Naive B cell (primary cell): ENCODE measurements at regions not wholly inside any gene's neighbourhood (a gene's known extent, or its start where the extent isn't known, plus 50 kb on each side); places are given as distances from the start of the nearest gene placed in this dataset.

ENCODE experiments used
- ATAC-seq, 2 donors: fragments of 150-1000 bp; cut with Tn5 transposase; 2 replicates each; pipeline ENCODE4 v1.10.0; 2021; ENCODE audit warnings: low read depth in 2 of 2, mild to moderate bottlenecking in 2 of 2, moderate library complexity in 2 of 2
- DNase-seq: peaks from one replicate; pipeline ENCODE4 v3.0.0; 2022
- H3K27ac Mint-ChIP-seq, 6 donors: one replicate each; pipeline ENCODE4 v1.8.0; 2020 to 2022; ENCODE audit warnings: mild to moderate bottlenecking in 6 of 6, mixed read lengths in 6 of 6, moderate library complexity in 5 of 6, inconsistent platforms in 2 of 6
- H3K27me3 Mint-ChIP-seq, 3 donors: one replicate each; pipeline ENCODE4 v1.8.0; 2021 to 2022; ENCODE audit warnings: mixed read lengths in 3 of 3, mild to moderate bottlenecking in 1 of 3
- H3K36me3 Mint-ChIP-seq, 2 donors: one replicate each; pipeline ENCODE4 v1.8.0; 2020 to 2022; ENCODE audit warnings: mixed read lengths in 2 of 2, inconsistent platforms in 1 of 2, mild to moderate bottlenecking in 1 of 2
- H3K4me1 Mint-ChIP-seq, 3 donors: one replicate each; pipeline ENCODE4 v1.8.0; 2020 to 2022; ENCODE audit warnings: mixed read lengths in 3 of 3, inconsistent platforms in 1 of 3, mild to moderate bottlenecking in 1 of 3, moderate library complexity in 1 of 3
- H3K4me3 Mint-ChIP-seq, 8 donors: one replicate each; pipeline ENCODE4 v1.8.0; 2020 to 2022; ENCODE audit warnings: mild to moderate bottlenecking in 8 of 8, mixed read lengths in 8 of 8, moderate library complexity in 8 of 8, inconsistent platforms in 2 of 8
- H3K9me3 Mint-ChIP-seq, 7 donors: one replicate each; pipeline ENCODE4 v1.8.0; 2020 to 2022; ENCODE audit warnings: mixed read lengths in 7 of 7, mild to moderate bottlenecking in 5 of 7, inconsistent platforms in 2 of 7, moderate library complexity in 1 of 7

DNA sequence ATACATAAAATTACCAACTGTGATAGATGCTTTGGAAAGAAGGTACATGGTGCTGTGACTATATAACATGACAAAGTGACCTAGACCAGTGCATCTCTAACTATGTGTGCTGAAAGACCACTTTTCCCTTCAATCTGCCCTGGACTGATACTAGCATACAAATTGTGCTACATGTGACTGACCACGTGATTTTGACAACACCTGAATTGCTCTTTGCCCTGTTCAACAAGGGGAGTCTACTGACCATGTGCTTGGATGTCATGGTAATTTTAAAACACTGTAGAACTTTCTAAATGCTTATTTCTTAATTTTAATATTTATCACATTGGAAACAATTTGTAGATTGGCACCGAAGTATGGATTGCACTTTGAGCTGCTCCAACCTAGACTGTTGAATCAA lies 142.4 kb downstream of the CAND1 start:
- H3K36me3 Mint-ChIP-seq = peaks cover 0 to 8% of the 10 kb centered on the region in 2 donors
- peaks cover 0 to 13% (median 4%) of the 10 kb centered on the region in 3 donors for H3K27me3 Mint-ChIP-seq
- ATAC-seq = no peak
- H3K9me3 Mint-ChIP-seq = peaks cover 3 to 15% (median 7%) of the 10 kb centered on the region in 7 donors
- peak overlapping the region in 1 of 6 donors; percentile 39 for H3K27ac Mint-ChIP-seq
- H3K4me3 Mint-ChIP-seq = no peak overlapping the region
- DNase-seq = no peak
- H3K4me1 Mint-ChIP-seq = no peaks in the 10 kb centered on the region

- DNase-seq = no peak
- no peak for ATAC-seq
- H3K36me3 Mint-ChIP-seq = peaks cover 0 to 8% of the 10 kb centered on the region in 2 donors
- H3K27ac Mint-ChIP-seq = peak overlapping the region in 2 of 6 donors; percentile 15 to 83
- peaks cover 4 to 16% (median 5%) of the 10 kb centered on the region in 7 donors for H3K9me3 Mint-ChIP-seq
- H3K4me3 Mint-ChIP-seq = no peak overlapping the region
- peaks cover 0 to 4% (median 0%) of the 10 kb centered on the region in 3 donors for H3K27me3 Mint-ChIP-seq
- H3K4me1 Mint-ChIP-seq = no peaks in the 10 kb centered on the region
Observed at GRCh38 chr12:67413577-67413976, 144.4 kb downstream of the CAND1 start.

DNA sequence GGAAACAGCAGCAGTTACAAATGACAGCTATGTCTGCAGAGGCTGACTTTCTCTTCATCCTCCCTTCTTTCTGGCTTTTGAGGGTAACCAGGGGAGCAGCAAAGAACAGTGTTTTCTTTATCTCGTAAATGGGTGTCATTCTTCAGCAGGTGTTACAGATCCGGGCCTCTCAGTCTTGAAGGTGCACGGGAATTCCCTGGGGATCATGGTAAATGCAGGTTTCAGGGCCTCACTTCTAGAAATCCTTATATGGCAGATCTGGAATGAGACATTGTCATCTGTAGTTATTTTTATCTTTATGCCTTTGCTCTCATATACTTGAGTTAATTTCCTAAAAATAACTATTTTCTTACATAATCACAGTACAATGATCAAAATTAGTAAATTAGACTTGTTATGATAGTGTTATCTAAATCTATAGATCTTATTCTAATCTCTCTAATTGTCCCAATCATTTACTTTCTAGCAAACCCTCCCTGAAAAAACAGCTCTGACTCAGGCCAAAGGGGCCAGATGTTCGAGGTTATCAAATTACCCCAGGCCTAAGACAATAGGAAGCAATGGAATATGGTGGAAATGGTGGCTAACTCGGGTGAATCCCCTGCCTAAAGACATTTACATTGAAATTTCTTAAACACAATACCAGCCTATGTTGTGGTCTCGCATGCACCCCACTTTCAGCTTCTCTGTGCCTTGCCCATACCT lies 145.0 kb downstream of the CAND1 start:
- ATAC-seq (no peak), DNase-seq (no peak)
- peak overlapping the region in 2 of 6 donors; percentile 40 for H3K27ac Mint-ChIP-seq
- H3K27me3 Mint-ChIP-seq = no peaks in the 10 kb centered on the region
- peaks cover 2 to 16% (median 5%) of the 10 kb centered on the region in 7 donors for H3K9me3 Mint-ChIP-seq
- H3K36me3 Mint-ChIP-seq = peaks cover 0 to 8% of the 10 kb centered on the region in 2 donors
- no peak overlapping the region for H3K4me3 Mint-ChIP-seq
- H3K4me1 Mint-ChIP-seq = no peaks in the 10 kb centered on the region

- Mint-ChIP-seq H3K27ac (no peak overlapping the region), H3K4me3 (no peak overlapping the region), H3K27me3 (no peaks in the 10 kb centered on the region), H3K36me3 (peaks cover 0 to 8% of the 10 kb centered on the region in 2 donors), H3K4me1 (no peaks in the 10 kb centered on the region), H3K9me3 (peaks cover 2 to 16% (median 5%) of the 10 kb centered on the region in 7 donors)
- ATAC-seq (no peak), DNase-seq (no peak)
Observed at GRCh38 chr12:67415473-67415872, 146.3 kb downstream of the CAND1 start.

DNA sequence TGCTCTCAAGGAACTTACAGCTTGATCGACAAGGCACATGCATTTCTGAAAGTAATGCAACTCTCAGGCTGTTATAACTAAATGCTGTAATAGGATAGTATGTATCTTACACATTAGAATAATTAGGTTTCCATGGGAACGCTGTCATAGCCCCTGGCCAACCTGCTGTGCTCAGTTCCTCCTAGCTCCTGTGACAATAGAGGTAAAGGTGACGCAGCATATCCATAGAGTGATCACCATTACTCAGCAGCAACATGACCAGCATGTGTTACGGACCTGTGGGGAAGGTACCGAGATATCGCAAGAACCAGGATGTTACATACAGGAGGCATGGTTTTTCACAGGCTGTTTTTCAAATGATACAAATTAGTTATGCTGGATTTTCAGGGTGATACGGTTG lies 150.7 kb downstream of the CAND1 start:
- H3K4me1 Mint-ChIP-seq = no peaks in the 10 kb centered on the region
- H3K4me3 Mint-ChIP-seq = no peak overlapping the region
- ATAC-seq (no peak), DNase-seq (no peak)
- no peaks in the 10 kb centered on the region for H3K36me3 Mint-ChIP-seq
- no peak overlapping the region for H3K27ac Mint-ChIP-seq
- H3K9me3 Mint-ChIP-seq = peaks cover 0 to 5% (median 0%) of the 10 kb centered on the region in 7 donors
- no peaks in the 10 kb centered on the region for H3K27me3 Mint-ChIP-seq

- Mint-ChIP-seq H3K4me1 (no peaks in the 10 kb centered on the region), H3K9me3 (peaks cover 0 to 5% (median 0%) of the 10 kb centered on the region in 7 donors), H3K4me3 (no peak overlapping the region), H3K27ac (no peak overlapping the region), H3K27me3 (no peaks in the 10 kb centered on the region), H3K36me3 (no peaks in the 10 kb centered on the region)
- no peak for DNase-seq
- no peak for ATAC-seq
Observed at GRCh38 chr12:67420506-67420905, 151.3 kb downstream of the CAND1 start.

DNA sequence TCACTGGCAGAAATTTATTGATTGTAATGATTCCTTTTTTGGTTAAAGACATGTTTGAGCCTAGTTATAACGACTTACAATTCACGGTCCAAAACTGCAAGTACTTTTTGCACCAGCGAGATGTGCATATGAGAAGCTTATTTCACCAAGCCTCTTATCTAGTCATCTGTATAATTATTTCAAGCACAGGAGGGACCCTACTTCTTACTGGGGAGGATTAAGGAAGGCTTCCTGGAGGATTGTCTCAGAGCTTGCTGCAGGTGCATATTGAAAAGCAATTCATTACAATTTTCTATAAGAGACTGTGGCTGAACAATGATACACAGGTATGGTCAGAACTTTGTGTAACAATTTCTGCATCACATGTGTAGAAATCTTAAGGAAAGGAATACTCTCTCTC lies 152.9 kb downstream of the CAND1 start:
- no peaks in the 10 kb centered on the region for H3K36me3 Mint-ChIP-seq
- H3K27ac Mint-ChIP-seq = no peak overlapping the region
- ATAC-seq = no peak
- DNase-seq = no peak
- H3K4me1 Mint-ChIP-seq = no peaks in the 10 kb centered on the region
- peaks cover 0 to 5% (median 0%) of the 10 kb centered on the region in 7 donors for H3K9me3 Mint-ChIP-seq
- no peak overlapping the region for H3K4me3 Mint-ChIP-seq
- no peaks in the 10 kb centered on the region for H3K27me3 Mint-ChIP-seq

DNA sequence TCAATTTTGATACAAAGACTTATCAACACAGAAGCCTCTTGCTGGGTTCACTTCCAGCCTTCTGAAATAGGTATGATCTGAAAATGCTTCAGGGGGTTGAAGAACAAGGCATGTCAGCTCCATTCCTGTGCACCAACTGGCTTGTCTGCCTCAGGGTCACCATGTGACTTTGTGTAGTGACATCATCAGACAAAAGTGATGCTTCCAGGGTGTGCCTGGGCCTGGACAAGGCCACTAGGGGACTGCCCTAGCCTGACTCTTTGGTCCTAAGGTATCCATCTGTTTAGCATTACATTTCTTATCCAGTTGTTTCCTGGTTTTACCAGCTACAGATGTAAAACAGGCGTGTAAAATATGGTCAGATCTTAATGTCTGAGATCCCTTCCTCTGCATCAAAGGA lies 155.6 kb downstream of the CAND1 start:
- ATAC-seq = no peak
- Mint-ChIP-seq H3K36me3 (no peaks in the 10 kb centered on the region), H3K9me3 (no peaks in the 10 kb centered on the region), H3K27me3 (peaks cover 4 to 19% (median 11%) of the 10 kb centered on the region in 3 donors), H3K4me3 (no peak overlapping the region), H3K27ac (no peak overlapping the region), H3K4me1 (no peaks in the 10 kb centered on the region)
- DNase-seq = no peak

DNA sequence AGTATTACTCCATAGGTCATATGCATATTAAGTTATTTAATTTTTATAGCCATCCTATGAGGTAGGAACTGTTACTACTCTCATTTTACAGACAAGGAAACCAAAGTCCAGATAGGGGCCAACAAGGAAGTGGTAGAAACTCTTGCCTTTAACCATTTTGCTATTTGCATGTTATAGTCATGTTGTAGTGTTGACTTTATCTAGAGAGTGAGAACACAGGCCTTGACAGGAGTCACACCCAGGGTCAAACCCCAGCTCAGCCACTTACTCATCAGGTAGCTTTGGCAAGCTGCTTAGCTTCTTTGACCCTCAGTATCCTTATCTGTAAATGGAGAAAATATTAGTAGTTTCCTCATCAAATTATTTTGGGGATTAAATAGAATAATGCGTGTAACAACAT lies 156.2 kb downstream of the CAND1 start:
- H3K4me1 Mint-ChIP-seq = no peaks in the 10 kb centered on the region
- H3K4me3 Mint-ChIP-seq = no peak overlapping the region
- H3K9me3 Mint-ChIP-seq = no peaks in the 10 kb centered on the region
- H3K27ac Mint-ChIP-seq = no peak overlapping the region
- H3K27me3 Mint-ChIP-seq = peaks cover 4 to 19% (median 11%) of the 10 kb centered on the region in 3 donors
- ATAC-seq (no peak), DNase-seq (no peak)
- no peaks in the 10 kb centered on the region for H3K36me3 Mint-ChIP-seq

DNA sequence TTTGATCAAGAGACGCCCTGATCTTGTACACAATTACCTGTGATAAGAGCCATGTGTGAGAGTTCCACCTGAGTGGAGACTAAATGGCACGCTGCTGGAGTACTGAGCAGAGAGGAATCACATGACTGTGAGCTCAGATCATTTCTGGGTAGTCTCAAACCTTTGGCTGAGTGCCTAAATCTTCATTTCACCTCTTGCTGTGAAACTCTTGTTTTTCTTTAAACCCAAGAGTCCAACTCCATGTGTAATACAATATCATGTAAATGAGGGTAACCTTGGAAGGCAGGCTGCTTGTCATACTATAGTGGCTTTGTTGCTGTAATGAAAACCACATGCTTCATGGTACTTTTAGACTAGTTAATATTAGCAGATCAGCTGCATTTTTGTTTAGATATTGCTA lies 156.9 kb downstream of the CAND1 start:
- Mint-ChIP-seq H3K27ac (no peak overlapping the region), H3K9me3 (no peaks in the 10 kb centered on the region), H3K4me3 (no peak overlapping the region), H3K4me1 (no peaks in the 10 kb centered on the region), H3K27me3 (peaks cover 4 to 19% (median 11%) of the 10 kb centered on the region in 3 donors), H3K36me3 (no peaks in the 10 kb centered on the region)
- ATAC-seq (no peak), DNase-seq (no peak)

- H3K4me1 Mint-ChIP-seq = no peaks in the 10 kb centered on the region
- H3K36me3 Mint-ChIP-seq = no peaks in the 10 kb centered on the region
- no peak for DNase-seq
- H3K9me3 Mint-ChIP-seq = no peaks in the 10 kb centered on the region
- peaks cover 4 to 19% (median 11%) of the 10 kb centered on the region in 3 donors for H3K27me3 Mint-ChIP-seq
- H3K27ac Mint-ChIP-seq = no peak overlapping the region
- H3K4me3 Mint-ChIP-seq = no peak overlapping the region
- no peak for ATAC-seq
Observed at GRCh38 chr12:67427336-67427735, 158.2 kb downstream of the CAND1 start.

DNA sequence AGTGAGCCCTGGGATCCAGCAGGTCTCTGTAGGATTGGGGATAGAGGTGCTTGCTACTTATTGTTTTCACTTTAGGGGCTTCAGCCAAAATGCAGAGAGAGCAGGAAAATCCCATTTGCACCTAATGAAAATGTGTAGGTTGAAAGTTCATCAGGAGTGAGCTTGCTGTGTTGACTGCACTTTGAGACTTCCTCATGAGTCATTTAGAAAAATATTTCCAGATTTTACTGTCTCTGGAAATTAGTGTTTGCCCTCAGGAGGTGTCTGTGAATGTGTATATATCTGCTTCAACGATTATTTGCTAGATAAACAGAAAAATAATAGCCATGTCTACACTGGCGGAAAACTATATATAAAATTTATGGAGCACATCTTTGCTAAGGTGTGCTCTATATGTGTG lies 159.3 kb downstream of the CAND1 start:
- DNase-seq (no peak), ATAC-seq (no peak)

GRCh38 chr12:67430708-67431335 lies 161.7 kb downstream of the CAND1 start:
- ATAC-seq = no peak
- no peaks in the 10 kb centered on the region for H3K9me3 Mint-ChIP-seq
- H3K27me3 Mint-ChIP-seq = peaks cover 8 to 19% (median 11%) of the 10 kb centered on the region in 3 donors
- DNase-seq = no peak
- no peak overlapping the region for H3K27ac Mint-ChIP-seq
- peaks cover 10 to 21% (median 18%) of the 10 kb centered on the region in 3 donors for H3K4me1 Mint-ChIP-seq
- H3K36me3 Mint-ChIP-seq = no peaks in the 10 kb centered on the region
- H3K4me3 Mint-ChIP-seq = no peak overlapping the region

More for the DNA sequence above, 159.3 kb downstream of the CAND1 start:
- no peaks in the 10 kb centered on the region for H3K36me3 Mint-ChIP-seq
- no peak overlapping the region for H3K27ac Mint-ChIP-seq
- peaks cover 8 to 19% (median 11%) of the 10 kb centered on the region in 3 donors for H3K27me3 Mint-ChIP-seq
- no peaks in the 10 kb centered on the region for H3K9me3 Mint-ChIP-seq
- no peak overlapping the region for H3K4me3 Mint-ChIP-seq
- H3K4me1 Mint-ChIP-seq = peaks cover 0 to 5% (median 4%) of the 10 kb centered on the region in 3 donors

DNA sequence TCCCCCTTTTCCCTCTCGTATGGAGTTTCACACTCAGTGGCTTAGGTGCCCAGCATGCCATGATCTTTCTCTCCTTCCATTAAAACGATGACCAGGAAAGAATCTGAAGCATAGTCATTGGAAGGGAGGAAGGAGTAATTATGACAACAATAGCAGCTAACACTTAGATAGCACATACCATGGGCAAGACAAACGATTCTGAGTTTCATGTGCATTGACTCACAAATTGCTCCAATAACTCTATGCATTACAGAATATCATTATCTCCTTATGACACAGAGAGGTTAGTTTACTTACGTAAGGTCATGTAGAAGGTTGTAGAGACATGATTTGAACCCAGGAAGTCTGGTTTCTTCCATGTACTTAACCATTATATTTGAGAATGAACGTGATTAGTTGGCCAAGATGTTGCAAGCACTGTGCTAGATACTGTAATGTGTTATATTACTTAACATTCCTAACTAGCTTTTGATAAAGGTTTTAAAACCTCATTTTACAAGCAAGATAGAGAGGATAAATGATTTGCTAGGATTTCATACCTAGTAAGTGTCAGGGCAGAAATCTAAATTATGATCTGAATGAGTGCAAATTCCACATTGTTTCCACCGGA lies 162.4 kb downstream of the CAND1 start:
- no peak for ATAC-seq
- Mint-ChIP-seq H3K36me3 (no peaks in the 10 kb centered on the region), H3K27me3 (peaks cover 8 to 19% (median 11%) of the 10 kb centered on the region in 3 donors)

More for the DNA sequence above, 162.4 kb downstream of the CAND1 start:
- no peak for DNase-seq
- no peaks in the 10 kb centered on the region for H3K9me3 Mint-ChIP-seq
- H3K4me3 Mint-ChIP-seq = no peak overlapping the region
- H3K27ac Mint-ChIP-seq = peak overlapping the region in 2 of 6 donors; percentile 0 to 17
- H3K4me1 Mint-ChIP-seq = peaks cover 10 to 21% (median 18%) of the 10 kb centered on the region in 3 donors
